GDM1 (cell line): ENCODE measurements at regions not wholly inside any gene's neighbourhood (a gene's known extent, or its start where the extent isn't known, plus 50 kb on each side); places are given as distances from the start of the nearest gene placed in this dataset.

Experiments
- DNase-seq: peaks from one replicate; lab custom pipeline; 2025; lab: John Stamatoyannopoulos, UW

GRCh38 chr2:234764372-234764771 is 187.4 kb upstream of the SH3BP4 start:
- no peak for DNase-seq

- DNase-seq: no peak
These were observed 188.6 kb upstream of the SH3BP4 start for GRCh38 chr2:234763002-234763873.

- no peak for DNase-seq
These were observed 189.9 kb upstream of the SH3BP4 start for GRCh38 chr2:234761910-234762309.

- DNase-seq: no peak
These were observed 197.7 kb upstream of the SH3BP4 start for GRCh38 chr2:234754126-234754525.

- DNase-seq: no peak
These were observed 198.1 kb upstream of the SH3BP4 start for GRCh38 chr2:234753701-234754100.

- DNase-seq: no peak
These were observed 198.9 kb upstream of the SH3BP4 start for GRCh38 chr2:234752966-234753365.

GRCh38 chr2:234751275-234751973 is 200.4 kb upstream of the SH3BP4 start:
- DNase-seq: no peak

- no peak for DNase-seq
These were observed 203.8 kb upstream of the SH3BP4 start for GRCh38 chr2:234747833-234748559.

- DNase-seq: no peak
These were observed 204.8 kb upstream of the SH3BP4 start for GRCh38 chr2:234747032-234747431.

- DNase-seq: no peak
These were observed 206.5 kb upstream of the SH3BP4 start for GRCh38 chr2:234745347-234745746.

- DNase-seq: no peak
These were observed 209.8 kb upstream of the SH3BP4 start for GRCh38 chr2:234741976-234742375.

- no peak for DNase-seq
These were observed 212.8 kb upstream of the SH3BP4 start for GRCh38 chr2:234739061-234739460.

- DNase-seq: no peak
These were observed 216.0 kb upstream of the SH3BP4 start for GRCh38 chr2:234735829-234736228.

GRCh38 chr2:234733795-234734600 is 217.8 kb upstream of the SH3BP4 start:
- DNase-seq: no peak

- no peak for DNase-seq
These were observed 218.7 kb upstream of the SH3BP4 start for GRCh38 chr2:234733093-234733489.

GRCh38 chr2:234732404-234733092 is 219.3 kb upstream of the SH3BP4 start:
- DNase-seq: no peak

- no peak for DNase-seq
These were observed 220.6 kb upstream of the SH3BP4 start for GRCh38 chr2:234731236-234731635.

GRCh38 chr2:234730066-234730640 is 221.7 kb upstream of the SH3BP4 start:
- no peak for DNase-seq

- DNase-seq: no peak
These were observed 226.1 kb upstream of the SH3BP4 start for GRCh38 chr2:234725528-234726264.

- no peak for DNase-seq
These were observed 227.0 kb upstream of the SH3BP4 start for GRCh38 chr2:234724850-234725249.
